WTC11 (cell line): ENCODE measurements at regions not wholly inside any gene's neighbourhood (a gene's known extent, or its start where the extent isn't known, plus 50 kb on each side); places are given as distances from the start of the nearest gene placed in this dataset.

Source experiments
- ATAC-seq: fragments of 200-7000 bp; cut with Tn5 transposase; 2 replicates; pipeline ENCODE4 v1.10.0; 2021; ENCODE audit warnings: mild to moderate bottlenecking, moderate library complexity
- CTCF ChIA-PET: fragments of 300-600 bp; sonication (Branson Sonifier 250); formaldehyde crosslinking; loops from one replicate; lab custom pipeline; 2021; ENCODE audit warnings: antibody characterized with exemption; lab: Charles Lee
- POLR2A ChIA-PET: fragments of 350-600 bp; sonication (Branson Sonifier 250); formaldehyde crosslinking; loops from one replicate; lab custom pipeline; 2021; ENCODE audit warnings: antibody characterized with exemption; lab: Charles Lee
- DNase-seq: peaks from one replicate; pipeline ENCODE4 v3.0.0; 2021; ENCODE audit warnings: low spot score
- H3K27ac Mint-ChIP-seq: 2 replicates; pipeline ENCODE4 v1.8.0; 2021; ENCODE audit warnings: mixed read lengths
- H3K27me3 Mint-ChIP-seq: 2 replicates; pipeline ENCODE4 v1.8.0; 2021; ENCODE audit warnings: low read depth, mild to moderate bottlenecking, moderate library complexity, mixed read lengths
- H3K36me3 Mint-ChIP-seq: 2 replicates; pipeline ENCODE4 v1.8.0; 2021; ENCODE audit warnings: mixed read lengths
- H3K4me1 Mint-ChIP-seq: 2 replicates; pipeline ENCODE4 v1.8.0; 2022; ENCODE audit warnings: mixed read lengths
- H3K4me3 Mint-ChIP-seq: 2 replicates; pipeline ENCODE4 v1.8.0; 2021; ENCODE audit warnings: mild to moderate bottlenecking, moderate library complexity, mixed read lengths
- H3K9me3 Mint-ChIP-seq: 2 replicates; pipeline ENCODE4 v1.8.0; 2021; ENCODE audit warnings: mixed read lengths
- CBFB ChIP-seq: sonication (generic); formaldehyde crosslinking; IDR thresholded peaks from 2 replicates; pipeline ENCODE4 v1.8.1; 2022; ENCODE audit warnings: mild to moderate bottlenecking, low read depth, missing genetic modification reagents
- CDX4 ChIP-seq: fragments of 250-450 bp; sonication (Bioruptor Pico); IDR thresholded peaks from 2 replicates; pipeline ENCODE4 v1.9.0; 2021; ENCODE audit warnings: moderate library complexity, mild to moderate bottlenecking, inconsistent platforms, borderline replicate concordance
- E2F4 ChIP-seq: sonication (generic); formaldehyde crosslinking; IDR thresholded peaks from 2 replicates; pipeline ENCODE4 v1.8.1; 2022; ENCODE audit warnings: low read depth, mild to moderate bottlenecking, moderate library complexity, missing genetic modification reagents, borderline replicate concordance
- ELF4 ChIP-seq: sonication (generic); formaldehyde crosslinking; IDR thresholded peaks from 2 replicates; pipeline ENCODE4 v1.8.1; 2022; ENCODE audit warnings: low read depth, mild to moderate bottlenecking, moderate library complexity, missing genetic modification reagents
- EMX1 ChIP-seq: fragments of 250-450 bp; sonication (Bioruptor Pico); IDR thresholded peaks from 2 replicates; pipeline ENCODE4 v1.8.0; 2021; ENCODE audit warnings: mild to moderate bottlenecking
- ETV6 ChIP-seq: sonication (generic); formaldehyde crosslinking; IDR thresholded peaks from 2 replicates; pipeline ENCODE4 v1.8.1; 2022; ENCODE audit warnings: mild to moderate bottlenecking, missing genetic modification reagents
- GABPB1 ChIP-seq: sonication (generic); formaldehyde crosslinking; IDR thresholded peaks from 2 replicates; pipeline ENCODE4 v1.8.1; 2023; ENCODE audit warnings: mild to moderate bottlenecking, missing genetic modification reagents
- NR1H2 ChIP-seq: sonication (generic); formaldehyde crosslinking; IDR thresholded peaks from 2 replicates; pipeline ENCODE4 v1.9.0; 2021; ENCODE audit warnings: mild to moderate bottlenecking, moderate library complexity, missing genetic modification reagents
- OVOL2 ChIP-seq: fragments of 250-450 bp; sonication (Bioruptor Pico); IDR thresholded peaks from 2 replicates; pipeline ENCODE4 v1.9.0; 2021; ENCODE audit warnings: mild to moderate bottlenecking, borderline replicate concordance
- PREB ChIP-seq: sonication (generic); formaldehyde crosslinking; IDR thresholded peaks from 2 replicates; pipeline ENCODE4 v1.8.1; 2022; ENCODE audit warnings: mild to moderate bottlenecking, missing genetic modification reagents, moderate library complexity, borderline replicate concordance
- PRRX2 ChIP-seq: fragments of 250-450 bp; sonication (Bioruptor Pico); IDR thresholded peaks from 2 replicates; pipeline ENCODE4 v1.8.0; 2021; ENCODE audit warnings: mild to moderate bottlenecking
- RORB ChIP-seq: fragments of 250-450 bp; sonication (Bioruptor Pico); IDR thresholded peaks from 2 replicates; pipeline ENCODE4 v1.9.0; 2021; ENCODE audit warnings: mild to moderate bottlenecking
- TEAD4 ChIP-seq: sonication (generic); formaldehyde crosslinking; IDR thresholded peaks from 2 replicates; pipeline ENCODE4 v1.8.0; 2022; ENCODE audit warnings: mild to moderate bottlenecking, missing genetic modification reagents
- TP53 ChIP-seq: sonication (generic); formaldehyde crosslinking; IDR thresholded peaks from 2 replicates; pipeline ENCODE4 v1.8.1; 2023; ENCODE audit warnings: mild to moderate bottlenecking, missing genetic modification reagents
- ZBTB43 ChIP-seq: sonication (generic); formaldehyde crosslinking; IDR thresholded peaks from 2 replicates; pipeline ENCODE4 v1.8.1; 2023; ENCODE audit warnings: mild to moderate bottlenecking, missing genetic modification reagents
- ZNF219 ChIP-seq: sonication (generic); formaldehyde crosslinking; IDR thresholded peaks from 2 replicates; pipeline ENCODE4 v1.8.0; 2023; ENCODE audit warnings: missing genetic modification reagents, mild to moderate bottlenecking, borderline replicate concordance
- ZNF281 ChIP-seq: sonication (generic); formaldehyde crosslinking; IDR thresholded peaks from 2 replicates; pipeline ENCODE4 v1.8.0; 2023; ENCODE audit warnings: mild to moderate bottlenecking, missing genetic modification reagents
- ZNF671 ChIP-seq: fragments of 250-450 bp; sonication (Bioruptor Pico); IDR thresholded peaks from 2 replicates; pipeline ENCODE4 v1.8.0; 2021; ENCODE audit warnings: mild to moderate bottlenecking
- ZSCAN18 ChIP-seq: fragments of 250-450 bp; sonication (Bioruptor Pico); IDR thresholded peaks from 2 replicates; pipeline ENCODE4 v2.1.2; 2022; ENCODE audit warnings: mild to moderate bottlenecking, moderate library complexity

GRCh38 chr3:25073423-25073822, 354.6 kb upstream of the RARB start:
- H3K4me1 Mint-ChIP-seq: peaks cover 13% of the 10 kb centered on the region
- H3K27me3 Mint-ChIP-seq: no peaks in the 10 kb centered on the region
- H3K9me3 Mint-ChIP-seq: no peaks in the 10 kb centered on the region
- POLR2A ChIA-PET: no interaction called here
- no peak overlapping the region for H3K4me3 Mint-ChIP-seq
- no peak overlapping the region for H3K27ac Mint-ChIP-seq
- DNase-seq: no peak
- TF ChIP-seq ZNF219 (CRISPR knock-in tag) (no peak), ETV6 (CRISPR knock-in tag) (no peak), ZBTB43 (CRISPR knock-in tag) (no peak), GABPB1 (CRISPR knock-in tag) (no peak), CBFB (no peak), EMX1 (CRISPR knock-in tag) (no peak), PRRX2 (CRISPR knock-in tag) (no peak), CDX4 (CRISPR knock-in tag) (no peak), E2F4 (no peak), ZNF281 (CRISPR knock-in tag) (no peak)
- TF ChIP-seq, all 79 proteins: peak for 0
- no peaks in the 10 kb centered on the region for H3K36me3 Mint-ChIP-seq
- ATAC-seq: no peak
- CTCF ChIA-PET: no interaction called here

- H3K27me3 Mint-ChIP-seq: no peaks in the 10 kb centered on the region
- H3K9me3 Mint-ChIP-seq: no peaks in the 10 kb centered on the region
- DNase-seq: no peak
- no peak overlapping the region for H3K27ac Mint-ChIP-seq
- peaks cover 13% of the 10 kb centered on the region for H3K4me1 Mint-ChIP-seq
- no peak for TF ChIP-seq TEAD4 (CRISPR knock-in tag)
- TF ChIP-seq ZNF281 (CRISPR knock-in tag): no peak
- no peak for TF ChIP-seq ZNF671 (CRISPR knock-in tag)
- no peak for TF ChIP-seq NR1H2
- TF ChIP-seq TP53 (CRISPR knock-in tag): no peak
- no peak for TF ChIP-seq OVOL2 (CRISPR knock-in tag)
- TF ChIP-seq RORB (CRISPR knock-in tag): no peak
- TF ChIP-seq PREB (CRISPR knock-in tag): no peak
- no peak for TF ChIP-seq ZSCAN18 (CRISPR knock-in tag)
- no peak for TF ChIP-seq ELF4 (CRISPR knock-in tag)
- TF ChIP-seq, all 79 proteins: peak for 0
- no peak for ATAC-seq
- Mint-ChIP-seq H3K36me3 (no peaks in the 10 kb centered on the region), H3K4me3 (no peak overlapping the region)
- ChIA-PET POLR2A (no interaction called here), CTCF (no interaction called here)
Measured at GRCh38 chr3:25074149-25074548, 353.9 kb upstream of the RARB start.
